ENCODE measurements at regions not wholly inside any gene's neighbourhood (a gene's known extent, or its start where the extent isn't known, plus 50 kb on each side); places are given as distances from the start of the nearest gene placed in this dataset.

DNA sequence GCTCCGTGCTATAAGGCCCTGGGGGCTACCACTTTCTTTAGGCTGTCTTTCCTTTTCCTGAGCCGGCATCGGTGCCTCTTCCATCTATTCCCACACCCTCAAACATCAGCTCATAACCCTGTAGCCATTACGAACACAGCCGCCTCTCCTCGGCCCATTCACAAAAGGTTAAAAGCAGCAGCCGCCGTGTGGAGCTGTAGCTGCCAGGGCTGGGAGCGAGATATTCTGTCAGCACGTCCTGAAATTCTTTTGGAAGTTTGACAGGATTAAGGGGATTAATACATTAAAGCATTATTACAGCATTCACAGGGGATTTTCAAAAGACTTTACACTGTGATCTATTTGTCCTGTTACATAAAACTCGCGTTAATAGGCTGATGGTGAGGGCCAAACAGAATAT lies 428.2 kb downstream of the CDK5RAP2 start:
- TF ChIP-seq PHF8 (IDR thresholded peaks at IDR 0.05; ENCODE audit: borderline replicate concordance, low read depth) (no peak), MYC (IDR thresholded peaks at IDR 0.05; ENCODE audit: borderline replicate concordance, low read length) (no peak), ELK1 (IDR thresholded peaks at IDR 0.05; ENCODE audit: low read depth, low read length) (no peak), FOSB (CRISPR knock-in tag; IDR thresholded peaks at IDR 0.05) (no peak), HES2 (IDR thresholded peaks at IDR 0.05) (no peak), EP300 (IDR thresholded peaks at IDR 0.05) (no peak)
- TF ChIP-seq, protein P1, sequence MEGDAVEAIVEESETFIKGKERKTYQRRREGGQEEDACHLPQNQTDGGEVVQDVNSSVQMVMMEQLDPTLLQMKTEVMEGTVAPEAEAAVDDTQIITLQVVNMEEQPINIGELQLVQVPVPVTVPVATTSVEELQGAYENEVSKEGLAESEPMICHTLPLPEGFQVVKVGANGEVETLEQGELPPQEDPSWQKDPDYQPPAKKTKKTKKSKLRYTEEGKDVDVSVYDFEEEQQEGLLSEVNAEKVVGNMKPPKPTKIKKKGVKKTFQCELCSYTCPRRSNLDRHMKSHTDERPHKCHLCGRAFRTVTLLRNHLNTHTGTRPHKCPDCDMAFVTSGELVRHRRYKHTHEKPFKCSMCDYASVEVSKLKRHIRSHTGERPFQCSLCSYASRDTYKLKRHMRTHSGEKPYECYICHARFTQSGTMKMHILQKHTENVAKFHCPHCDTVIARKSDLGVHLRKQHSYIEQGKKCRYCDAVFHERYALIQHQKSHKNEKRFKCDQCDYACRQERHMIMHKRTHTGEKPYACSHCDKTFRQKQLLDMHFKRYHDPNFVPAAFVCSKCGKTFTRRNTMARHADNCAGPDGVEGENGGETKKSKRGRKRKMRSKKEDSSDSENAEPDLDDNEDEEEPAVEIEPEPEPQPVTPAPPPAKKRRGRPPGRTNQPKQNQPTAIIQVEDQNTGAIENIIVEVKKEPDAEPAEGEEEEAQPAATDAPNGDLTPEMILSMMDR (IDR thresholded peaks at IDR 0.05), result no peak
- TF ChIP-seq, protein P2, sequence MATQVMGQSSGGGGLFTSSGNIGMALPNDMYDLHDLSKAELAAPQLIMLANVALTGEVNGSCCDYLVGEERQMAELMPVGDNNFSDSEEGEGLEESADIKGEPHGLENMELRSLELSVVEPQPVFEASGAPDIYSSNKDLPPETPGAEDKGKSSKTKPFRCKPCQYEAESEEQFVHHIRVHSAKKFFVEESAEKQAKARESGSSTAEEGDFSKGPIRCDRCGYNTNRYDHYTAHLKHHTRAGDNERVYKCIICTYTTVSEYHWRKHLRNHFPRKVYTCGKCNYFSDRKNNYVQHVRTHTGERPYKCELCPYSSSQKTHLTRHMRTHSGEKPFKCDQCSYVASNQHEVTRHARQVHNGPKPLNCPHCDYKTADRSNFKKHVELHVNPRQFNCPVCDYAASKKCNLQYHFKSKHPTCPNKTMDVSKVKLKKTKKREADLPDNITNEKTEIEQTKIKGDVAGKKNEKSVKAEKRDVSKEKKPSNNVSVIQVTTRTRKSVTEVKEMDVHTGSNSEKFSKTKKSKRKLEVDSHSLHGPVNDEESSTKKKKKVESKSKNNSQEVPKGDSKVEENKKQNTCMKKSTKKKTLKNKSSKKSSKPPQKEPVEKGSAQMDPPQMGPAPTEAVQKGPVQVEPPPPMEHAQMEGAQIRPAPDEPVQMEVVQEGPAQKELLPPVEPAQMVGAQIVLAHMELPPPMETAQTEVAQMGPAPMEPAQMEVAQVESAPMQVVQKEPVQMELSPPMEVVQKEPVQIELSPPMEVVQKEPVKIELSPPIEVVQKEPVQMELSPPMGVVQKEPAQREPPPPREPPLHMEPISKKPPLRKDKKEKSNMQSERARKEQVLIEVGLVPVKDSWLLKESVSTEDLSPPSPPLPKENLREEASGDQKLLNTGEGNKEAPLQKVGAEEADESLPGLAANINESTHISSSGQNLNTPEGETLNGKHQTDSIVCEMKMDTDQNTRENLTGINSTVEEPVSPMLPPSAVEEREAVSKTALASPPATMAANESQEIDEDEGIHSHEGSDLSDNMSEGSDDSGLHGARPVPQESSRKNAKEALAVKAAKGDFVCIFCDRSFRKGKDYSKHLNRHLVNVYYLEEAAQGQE (IDR thresholded peaks at IDR 0.05), result no peak

All from A549 (cell line).